ENCODE measurements at regions not wholly inside any gene's neighbourhood (a gene's known extent, or its start where the extent isn't known, plus 50 kb on each side); places are given as distances from the start of the nearest gene placed in this dataset.

GRCh38 chr7:52431082-52431815 lies 604.2 kb upstream of the POM121L12 start:
- no peak for DNase-seq (ENCODE audit: low spot score)

GRCh38 chr7:52423251-52423650 lies 612.2 kb upstream of the POM121L12 start:
- no peak for TF ChIP-seq CTCF (IDR thresholded peaks at IDR 0.05; ENCODE audit: extremely low read depth, insufficient read depth, missing control alignments)
- in situ Hi-C loops (cut with MboI; ENCODE audit: low pct_unique_long_range_greater_than_20kb, low sequenced_read_pairs, unreplicated experiment) = no loop called here
- no peak for DNase-seq (ENCODE audit: low spot score)

More at GRCh38 chr7:52431082-52431815, 604.2 kb upstream of the POM121L12 start:
- no peak for TF ChIP-seq CTCF (IDR thresholded peaks at IDR 0.05; ENCODE audit: extremely low read depth, insufficient read depth, missing control alignments)
- in situ Hi-C loops (cut with MboI; ENCODE audit: low pct_unique_long_range_greater_than_20kb, low sequenced_read_pairs, unreplicated experiment) = no loop called here

GRCh38 chr7:52413051-52413450 lies 622.4 kb upstream of the POM121L12 start:
- in situ Hi-C loops (cut with MboI; ENCODE audit: low pct_unique_long_range_greater_than_20kb, low sequenced_read_pairs, unreplicated experiment) = no loop called here
- no peak for TF ChIP-seq CTCF (IDR thresholded peaks at IDR 0.05; ENCODE audit: extremely low read depth, insufficient read depth, missing control alignments)
- no peak for DNase-seq (ENCODE audit: low spot score)

- no peak for DNase-seq (ENCODE audit: low spot score)
- no peak for TF ChIP-seq CTCF (IDR thresholded peaks at IDR 0.05; ENCODE audit: extremely low read depth, insufficient read depth, missing control alignments)
- in situ Hi-C loops (cut with MboI; ENCODE audit: low pct_unique_long_range_greater_than_20kb, low sequenced_read_pairs, unreplicated experiment) = no loop called here
These were observed 625.4 kb upstream of the POM121L12 start for GRCh38 chr7:52410032-52410431.

- no peak for TF ChIP-seq CTCF (IDR thresholded peaks at IDR 0.05; ENCODE audit: extremely low read depth, insufficient read depth, missing control alignments)
- no peak for DNase-seq (ENCODE audit: low spot score)
- in situ Hi-C loops (cut with MboI; ENCODE audit: low pct_unique_long_range_greater_than_20kb, low sequenced_read_pairs, unreplicated experiment) = no loop called here
These were observed 628.6 kb upstream of the POM121L12 start for GRCh38 chr7:52406808-52407207.

GRCh38 chr7:52382731-52383130 lies 652.7 kb upstream of the POM121L12 start:
- in situ Hi-C loops (cut with MboI; ENCODE audit: low pct_unique_long_range_greater_than_20kb, low sequenced_read_pairs, unreplicated experiment) = no loop called here
- no peak for TF ChIP-seq CTCF (IDR thresholded peaks at IDR 0.05; ENCODE audit: extremely low read depth, insufficient read depth, missing control alignments)
- DNase-seq (ENCODE audit: low spot score) = no peak
